Coronary artery (tissue), 2 donors: ENCODE measurements at regions not wholly inside any gene's neighbourhood (a gene's known extent, or its start where the extent isn't known, plus 50 kb on each side); places are given as distances from the start of the nearest gene placed in this dataset.

Experiments
- DNase-seq: peaks from one replicate; pipeline ENCODE4 v3.0.0-alpha.2; 2017; ENCODE audit warnings: low spot score
- H3K27ac ChIP-seq, 2 donors: fragments of 200-600 bp; sonication (generic); one replicate each; pipeline ENCODE4 v1.5.1; 2016 to 2019
- H3K4me3 ChIP-seq: fragments of 200-600 bp; sonication (generic); 2 replicates; pipeline ENCODE4 v1.5.1; 2016; ENCODE audit warnings: mild to moderate bottlenecking, moderate library complexity
- CTCF ChIP-seq: fragments of 200-600 bp; sonication (generic); IDR thresholded peaks from one replicate; pipeline ENCODE4 v1.5.1; 2019; ENCODE audit warnings: antibody characterized with exemption

- Histone ChIP-seq H3K4me3 (no peak overlapping the region), H3K27ac (no peak overlapping the region)
- no peak for DNase-seq
- TF ChIP-seq CTCF = no peak
These were observed 385.2 kb downstream of the BCL11A start for GRCh38 chr2:60168247-60168646.

GRCh38 chr2:60167089-60167488 lies 386.4 kb downstream of the BCL11A start:
- no peak overlapping the region for H3K27ac ChIP-seq
- TF ChIP-seq CTCF = no peak
- DNase-seq = no peak
- no peak overlapping the region for H3K4me3 ChIP-seq

GRCh38 chr2:60163691-60164090 lies 389.8 kb downstream of the BCL11A start:
- no peak overlapping the region for H3K4me3 ChIP-seq
- H3K27ac ChIP-seq = no peak overlapping the region
- DNase-seq = no peak
- TF ChIP-seq CTCF = no peak

GRCh38 chr2:60159519-60159918 lies 393.9 kb downstream of the BCL11A start:
- no peak overlapping the region for H3K27ac ChIP-seq
- no peak for DNase-seq
- TF ChIP-seq CTCF = no peak
- H3K4me3 ChIP-seq = no peak overlapping the region

- H3K4me3 ChIP-seq = no peak overlapping the region
- TF ChIP-seq CTCF = no peak
- no peak for DNase-seq
- H3K27ac ChIP-seq = no peak overlapping the region
These were observed 395.2 kb downstream of the BCL11A start for GRCh38 chr2:60158262-60158661.

- no peak for TF ChIP-seq CTCF
- DNase-seq = no peak
- no peak overlapping the region for H3K4me3 ChIP-seq
- H3K27ac ChIP-seq = no peak overlapping the region
These were observed 396.2 kb downstream of the BCL11A start for GRCh38 chr2:60157283-60157682.

- Histone ChIP-seq H3K27ac (no peak overlapping the region), H3K4me3 (no peak overlapping the region)
- no peak for TF ChIP-seq CTCF
- no peak for DNase-seq
These were observed 399.3 kb downstream of the BCL11A start for GRCh38 chr2:60154142-60154541.
